ENCODE measurements at regions not wholly inside any gene's neighbourhood (a gene's known extent, or its start where the extent isn't known, plus 50 kb on each side); places are given as distances from the start of the nearest gene placed in this dataset.

- Histone ChIP-seq H3K9me3 (ENCODE audit: control insufficient read depth in 2 of 2, insufficient read depth in 1 of 2, low read depth in 1 of 2, low read length in 1 of 2) (no peaks in the 10 kb centered on the region), H3K4me1 (ENCODE audit: control insufficient read depth in 2 of 2, insufficient read depth in 2 of 2, low read length in 1 of 2) (peaks cover 0 to 4% of the 10 kb centered on the region in 2 donors), H3K36me3 (ENCODE audit: control insufficient read depth in 2 of 2, insufficient read depth in 2 of 2, low read length in 1 of 2) (no peaks in the 10 kb centered on the region), H3K4me3 (ENCODE audit: low read depth in 1 of 2, low read length in 2 of 2) (no peak overlapping the region), H3K27ac (ENCODE audit: low read depth in 2 of 2, low read length in 1 of 2) (no peak overlapping the region), H3K27me3 (ENCODE audit: control insufficient read depth in 1 of 2, insufficient read depth in 2 of 2, low read length in 2 of 2) (no peaks in the 10 kb centered on the region)
- WGBS, 2 donors: 58 to 66% methylated on average over 1 of the region's 1 CpG
These were observed 74.7 kb downstream of the BUD13 start for GRCh38 chr11:116698080-116698479.

- 76 to 87% methylated on average over 7 of the region's 7 CpGs for WGBS, 2 donors
- H3K27me3 ChIP-seq (ENCODE audit: control insufficient read depth in 1 of 2, insufficient read depth in 2 of 2, low read length in 2 of 2): no peaks in the 10 kb centered on the region
- H3K27ac ChIP-seq (ENCODE audit: low read depth in 2 of 2, low read length in 1 of 2): no peak overlapping the region
- no peaks in the 10 kb centered on the region for H3K9me3 ChIP-seq (ENCODE audit: control insufficient read depth in 2 of 2, insufficient read depth in 1 of 2, low read depth in 1 of 2, low read length in 1 of 2)
- no peak overlapping the region for H3K4me3 ChIP-seq (ENCODE audit: low read depth in 1 of 2, low read length in 2 of 2)
- no peaks in the 10 kb centered on the region for H3K36me3 ChIP-seq (ENCODE audit: control insufficient read depth in 2 of 2, insufficient read depth in 2 of 2, low read length in 1 of 2)
- peaks cover 0 to 4% of the 10 kb centered on the region in 2 donors for H3K4me1 ChIP-seq (ENCODE audit: control insufficient read depth in 2 of 2, insufficient read depth in 2 of 2, low read length in 1 of 2)
These were observed 75.1 kb downstream of the BUD13 start for GRCh38 chr11:116697639-116698038.

- H3K9me3 ChIP-seq (ENCODE audit: control insufficient read depth in 2 of 2, insufficient read depth in 1 of 2, low read depth in 1 of 2, low read length in 1 of 2): no peaks in the 10 kb centered on the region
- H3K27ac ChIP-seq (ENCODE audit: low read depth in 2 of 2, low read length in 1 of 2): no peak overlapping the region
- WGBS, 2 donors: 59 to 74% methylated on average over 4 of the region's 4 CpGs
- H3K36me3 ChIP-seq (ENCODE audit: control insufficient read depth in 2 of 2, insufficient read depth in 2 of 2, low read length in 1 of 2): no peaks in the 10 kb centered on the region
- no peak overlapping the region for H3K4me3 ChIP-seq (ENCODE audit: low read depth in 1 of 2, low read length in 2 of 2)
- H3K27me3 ChIP-seq (ENCODE audit: control insufficient read depth in 1 of 2, insufficient read depth in 2 of 2, low read length in 2 of 2): no peaks in the 10 kb centered on the region
- peaks cover 0 to 4% of the 10 kb centered on the region in 2 donors for H3K4me1 ChIP-seq (ENCODE audit: control insufficient read depth in 2 of 2, insufficient read depth in 2 of 2, low read length in 1 of 2)
These were observed 75.8 kb downstream of the BUD13 start for GRCh38 chr11:116697011-116697410.

- Histone ChIP-seq H3K4me3 (ENCODE audit: low read depth in 1 of 2, low read length in 2 of 2) (no peak overlapping the region), H3K36me3 (ENCODE audit: control insufficient read depth in 2 of 2, insufficient read depth in 2 of 2, low read length in 1 of 2) (no peaks in the 10 kb centered on the region), H3K27ac (ENCODE audit: low read depth in 2 of 2, low read length in 1 of 2) (no peak overlapping the region), H3K9me3 (ENCODE audit: control insufficient read depth in 2 of 2, insufficient read depth in 1 of 2, low read depth in 1 of 2, low read length in 1 of 2) (no peaks in the 10 kb centered on the region), H3K27me3 (ENCODE audit: control insufficient read depth in 1 of 2, insufficient read depth in 2 of 2, low read length in 2 of 2) (no peaks in the 10 kb centered on the region), H3K4me1 (ENCODE audit: control insufficient read depth in 2 of 2, insufficient read depth in 2 of 2, low read length in 1 of 2) (peaks cover 0 to 4% of the 10 kb centered on the region in 2 donors)
- 52 to 58% methylated on average over 11 of the region's 11 CpGs for WGBS, 2 donors
These were observed 76.3 kb downstream of the BUD13 start for GRCh38 chr11:116696381-116696941.

GRCh38 chr11:116695657-116696254 is 77.0 kb downstream of the BUD13 start:
- no peaks in the 10 kb centered on the region for H3K27me3 ChIP-seq (ENCODE audit: control insufficient read depth in 1 of 2, insufficient read depth in 2 of 2, low read length in 2 of 2)
- H3K4me3 ChIP-seq (ENCODE audit: low read depth in 1 of 2, low read length in 2 of 2): no peak overlapping the region
- no peaks in the 10 kb centered on the region for H3K36me3 ChIP-seq (ENCODE audit: control insufficient read depth in 2 of 2, insufficient read depth in 2 of 2, low read length in 1 of 2)
- H3K4me1 ChIP-seq (ENCODE audit: control insufficient read depth in 2 of 2, insufficient read depth in 2 of 2, low read length in 1 of 2): peaks cover 0 to 4% of the 10 kb centered on the region in 2 donors
- no peak overlapping the region for H3K27ac ChIP-seq (ENCODE audit: low read depth in 2 of 2, low read length in 1 of 2)
- no peaks in the 10 kb centered on the region for H3K9me3 ChIP-seq (ENCODE audit: control insufficient read depth in 2 of 2, insufficient read depth in 1 of 2, low read depth in 1 of 2, low read length in 1 of 2)

GRCh38 chr11:116694815-116695590 is 77.8 kb downstream of the BUD13 start:
- Histone ChIP-seq H3K4me3 (ENCODE audit: low read depth in 1 of 2, low read length in 2 of 2) (no peak overlapping the region), H3K36me3 (ENCODE audit: control insufficient read depth in 2 of 2, insufficient read depth in 2 of 2, low read length in 1 of 2) (no peaks in the 10 kb centered on the region), H3K27me3 (ENCODE audit: control insufficient read depth in 1 of 2, insufficient read depth in 2 of 2, low read length in 2 of 2) (no peaks in the 10 kb centered on the region), H3K27ac (ENCODE audit: low read depth in 2 of 2, low read length in 1 of 2) (no peak overlapping the region), H3K9me3 (ENCODE audit: control insufficient read depth in 2 of 2, insufficient read depth in 1 of 2, low read depth in 1 of 2, low read length in 1 of 2) (no peaks in the 10 kb centered on the region), H3K4me1 (ENCODE audit: control insufficient read depth in 2 of 2, insufficient read depth in 2 of 2, low read length in 1 of 2) (peaks cover 0 to 4% of the 10 kb centered on the region in 2 donors)
- 83 to 84% methylated on average over 14 of the region's 14 CpGs for WGBS, 2 donors

- H3K9me3 ChIP-seq (ENCODE audit: control insufficient read depth in 2 of 2, insufficient read depth in 1 of 2, low read depth in 1 of 2, low read length in 1 of 2): no peaks in the 10 kb centered on the region
- H3K4me3 ChIP-seq (ENCODE audit: low read depth in 1 of 2, low read length in 2 of 2): no peak overlapping the region
- H3K27me3 ChIP-seq (ENCODE audit: control insufficient read depth in 1 of 2, insufficient read depth in 2 of 2, low read length in 2 of 2): no peaks in the 10 kb centered on the region
- H3K36me3 ChIP-seq (ENCODE audit: control insufficient read depth in 2 of 2, insufficient read depth in 2 of 2, low read length in 1 of 2): no peaks in the 10 kb centered on the region
- WGBS, 2 donors: 76 to 83% methylated on average over 3 of the region's 3 CpGs
- H3K27ac ChIP-seq (ENCODE audit: low read depth in 2 of 2, low read length in 1 of 2): no peak overlapping the region
- H3K4me1 ChIP-seq (ENCODE audit: control insufficient read depth in 2 of 2, insufficient read depth in 2 of 2, low read length in 1 of 2): peaks cover 0 to 4% of the 10 kb centered on the region in 2 donors
These were observed 78.5 kb downstream of the BUD13 start for GRCh38 chr11:116694349-116694725.

- Histone ChIP-seq H3K4me3 (ENCODE audit: low read depth in 1 of 2, low read length in 2 of 2) (no peak overlapping the region), H3K27me3 (ENCODE audit: control insufficient read depth in 1 of 2, insufficient read depth in 2 of 2, low read length in 2 of 2) (no peaks in the 10 kb centered on the region)
- 37 to 47% methylated on average over 15 to 16 of the region's 16 CpGs for WGBS, 2 donors
These were observed 79.0 kb downstream of the BUD13 start for GRCh38 chr11:116693593-116694348.

GRCh38 chr11:116693102-116693570 is 79.7 kb downstream of the BUD13 start:
- 70 to 85% methylated on average over 1 of the region's 1 CpG for WGBS, 2 donors
- Histone ChIP-seq H3K27ac (ENCODE audit: low read depth in 2 of 2, low read length in 1 of 2) (no peak overlapping the region), H3K4me3 (ENCODE audit: low read depth in 1 of 2, low read length in 2 of 2) (no peak overlapping the region), H3K4me1 (ENCODE audit: control insufficient read depth in 2 of 2, insufficient read depth in 2 of 2, low read length in 1 of 2) (peaks cover 0 to 4% of the 10 kb centered on the region in 2 donors), H3K36me3 (ENCODE audit: control insufficient read depth in 2 of 2, insufficient read depth in 2 of 2, low read length in 1 of 2) (no peaks in the 10 kb centered on the region), H3K9me3 (ENCODE audit: control insufficient read depth in 2 of 2, insufficient read depth in 1 of 2, low read depth in 1 of 2, low read length in 1 of 2) (no peaks in the 10 kb centered on the region), H3K27me3 (ENCODE audit: control insufficient read depth in 1 of 2, insufficient read depth in 2 of 2, low read length in 2 of 2) (no peaks in the 10 kb centered on the region)

More at GRCh38 chr11:116693593-116694348, 79.0 kb downstream of the BUD13 start:
- Histone ChIP-seq H3K36me3 (ENCODE audit: control insufficient read depth in 2 of 2, insufficient read depth in 2 of 2, low read length in 1 of 2) (no peaks in the 10 kb centered on the region), H3K9me3 (ENCODE audit: control insufficient read depth in 2 of 2, insufficient read depth in 1 of 2, low read depth in 1 of 2, low read length in 1 of 2) (no peaks in the 10 kb centered on the region), H3K27ac (ENCODE audit: low read depth in 2 of 2, low read length in 1 of 2) (no peak overlapping the region), H3K4me1 (ENCODE audit: control insufficient read depth in 2 of 2, insufficient read depth in 2 of 2, low read length in 1 of 2) (peaks cover 0 to 4% of the 10 kb centered on the region in 2 donors)
